GM19328 (cell line): ENCODE measurements at regions not wholly inside any gene's neighbourhood (a gene's known extent, or its start where the extent isn't known, plus 50 kb on each side); places are given as distances from the start of the nearest gene placed in this dataset.
"Not testable (repeated sequence)": the region's sequence is repeated elsewhere in the genome, so short reads cannot be mapped to it uniquely, and the experiment has no call there.

Experiments used
- ATAC-seq: cut with Tn5 transposase; IDR thresholded peaks from one replicate; pipeline ENCODE4 v1.9.1; 2021; ENCODE audit warnings: mild to moderate bottlenecking, moderate library complexity; ENCODE audit not compliant: unreplicated experiment

DNA sequence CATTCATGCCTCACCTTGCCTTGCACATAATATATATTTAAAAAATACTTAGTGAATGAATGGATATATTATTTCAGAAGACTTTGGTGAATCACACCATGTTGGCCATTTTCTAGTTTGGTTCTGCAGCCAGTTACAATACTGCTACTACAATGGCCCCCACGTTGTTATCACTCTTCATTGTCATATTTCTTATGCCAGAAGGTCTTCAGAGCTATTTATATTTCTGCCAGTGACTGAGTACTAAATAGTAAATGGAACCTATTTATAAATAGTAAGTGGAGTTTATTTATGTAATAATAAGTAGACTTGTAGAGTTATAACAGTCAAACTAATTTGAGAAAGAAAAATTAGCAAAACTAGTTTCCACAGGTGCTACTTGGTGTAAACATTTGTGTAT, 516.6 kb upstream of the SYT4 start:
- no peak for ATAC-seq

- no peak for ATAC-seq
Observed at GRCh38 chr18:43794363-43794762, 517.1 kb upstream of the SYT4 start.

DNA sequence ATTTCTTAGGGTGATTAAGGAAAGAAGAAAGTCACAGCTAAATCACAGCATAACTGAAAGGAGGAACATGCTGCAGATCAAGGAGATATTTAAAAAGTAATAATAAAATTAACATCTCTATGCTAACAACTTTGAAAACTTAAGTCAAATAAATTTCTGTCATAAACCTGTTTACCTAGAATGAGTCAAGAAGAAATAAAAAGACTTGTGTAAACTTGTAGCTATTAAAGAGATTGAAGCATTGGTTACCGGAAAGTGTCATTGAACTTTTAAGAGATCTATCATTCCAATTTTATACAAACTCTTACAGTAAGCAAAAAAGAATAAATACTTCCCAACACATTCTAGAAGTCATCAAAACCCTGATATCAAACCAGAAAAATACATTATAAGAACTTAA, 520.1 kb upstream of the SYT4 start:
- ATAC-seq, result no peak

DNA sequence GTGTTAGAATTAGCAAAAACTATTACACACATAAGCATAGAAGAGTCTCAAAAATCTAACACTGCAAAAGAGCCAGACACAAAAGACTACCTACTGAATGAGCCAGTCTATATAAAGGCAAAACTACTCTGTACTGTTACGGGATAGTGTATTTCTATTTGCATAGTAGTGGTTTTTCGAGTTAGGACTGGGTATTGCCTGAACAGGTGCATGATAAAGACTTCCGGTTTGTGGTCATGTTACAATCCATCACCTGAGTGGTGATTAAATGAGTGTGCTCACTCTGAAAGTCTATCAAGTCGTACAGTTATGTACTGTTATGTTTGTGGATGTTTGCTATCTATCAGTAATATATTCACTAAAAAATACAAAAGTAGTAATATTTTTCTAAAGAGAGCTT, 523.3 kb upstream of the SYT4 start:
- no peak for ATAC-seq

- ATAC-seq, result no peak
Observed at GRCh38 chr18:43805646-43806194, 528.4 kb upstream of the SYT4 start.

GRCh38 chr18:43812627-43813026, 535.3 kb upstream of the SYT4 start:
- no peak for ATAC-seq

GRCh38 chr18:43819397-43819796, 542.1 kb upstream of the SYT4 start:
- ATAC-seq, result no peak

DNA sequence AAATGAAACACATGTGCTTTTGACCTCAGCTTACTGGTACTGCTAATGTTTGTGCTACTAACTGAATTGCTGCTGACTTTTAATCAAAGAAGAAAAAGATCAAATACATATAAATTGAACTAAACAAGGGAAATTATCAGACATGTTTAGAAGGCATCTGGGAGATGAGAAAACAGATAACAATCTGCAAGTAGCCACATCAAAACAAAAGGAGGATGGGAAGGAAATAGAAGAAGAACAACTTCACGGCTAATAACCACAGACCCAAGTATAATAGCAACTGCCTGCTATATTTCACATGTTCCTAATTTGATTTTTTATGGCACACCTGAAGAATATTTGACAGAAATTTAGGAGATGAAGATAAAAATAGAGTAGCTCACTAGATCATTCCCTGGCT, 542.6 kb upstream of the SYT4 start:
- no peak for ATAC-seq

GRCh38 chr18:43825768-43826167, 548.5 kb upstream of the SYT4 start:
- no peak for ATAC-seq

DNA sequence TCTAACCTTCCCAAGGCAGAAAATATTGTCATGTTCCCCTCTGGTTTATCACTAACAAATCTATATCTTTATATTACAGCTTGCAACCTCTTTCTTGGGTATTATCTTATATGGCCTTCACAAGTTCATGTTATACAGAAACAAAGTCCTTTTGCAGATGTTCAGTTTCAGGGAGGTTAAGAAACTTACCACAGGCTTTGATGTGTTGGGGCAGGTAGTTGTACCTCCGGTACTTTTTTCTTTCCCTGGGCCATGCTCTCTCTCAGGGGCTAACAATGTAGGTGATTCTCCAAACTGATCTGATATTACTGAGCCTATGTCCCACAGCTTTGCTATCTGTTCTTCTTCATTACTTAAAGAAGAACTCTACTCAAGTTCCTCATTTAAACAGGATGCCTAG, 548.9 kb upstream of the SYT4 start:
- no peak for ATAC-seq

GRCh38 chr18:43827311-43827710, 550.0 kb upstream of the SYT4 start:
- ATAC-seq, result no peak

DNA sequence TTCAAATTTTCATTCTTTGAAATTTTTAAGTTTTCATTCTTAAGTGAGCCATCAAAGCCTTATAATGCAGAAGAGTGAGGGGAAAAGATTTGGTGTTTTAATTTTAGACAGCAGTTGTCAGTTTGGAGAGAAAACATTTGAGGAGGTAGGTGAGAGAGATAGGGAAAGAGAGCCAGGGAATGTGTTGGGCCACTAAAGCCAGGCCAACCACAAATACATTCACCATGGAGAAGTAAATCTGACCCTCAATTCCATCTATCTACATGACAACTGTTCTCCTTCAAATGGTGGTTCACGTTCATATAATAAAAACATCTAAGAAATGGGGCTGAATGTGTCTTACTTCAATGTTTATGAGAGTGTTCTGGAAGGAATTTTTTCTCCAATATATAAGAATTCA, 553.0 kb upstream of the SYT4 start:
- no peak for ATAC-seq

DNA sequence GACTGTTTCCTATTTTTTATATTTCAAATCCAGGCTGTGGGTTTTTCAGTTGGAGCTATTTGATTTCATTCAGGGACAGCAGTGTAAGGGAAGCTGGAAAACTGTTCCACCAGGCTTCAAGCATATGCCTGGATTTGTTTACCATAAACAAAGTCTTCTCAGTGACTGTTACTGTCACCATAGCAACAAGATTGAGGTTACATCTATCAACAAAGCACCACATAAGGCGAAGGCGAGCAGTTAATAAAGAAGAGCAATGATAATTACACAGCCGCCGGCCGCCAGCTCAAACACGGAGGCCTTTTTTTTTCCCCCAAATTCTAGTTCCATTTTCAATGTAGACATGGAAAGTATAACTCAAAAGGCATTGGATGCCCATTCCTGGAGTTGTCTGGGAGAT, 553.7 kb upstream of the SYT4 start:
- no peak for ATAC-seq

- ATAC-seq, result no peak
Observed at GRCh38 chr18:43846299-43846698, 569.0 kb upstream of the SYT4 start.

DNA sequence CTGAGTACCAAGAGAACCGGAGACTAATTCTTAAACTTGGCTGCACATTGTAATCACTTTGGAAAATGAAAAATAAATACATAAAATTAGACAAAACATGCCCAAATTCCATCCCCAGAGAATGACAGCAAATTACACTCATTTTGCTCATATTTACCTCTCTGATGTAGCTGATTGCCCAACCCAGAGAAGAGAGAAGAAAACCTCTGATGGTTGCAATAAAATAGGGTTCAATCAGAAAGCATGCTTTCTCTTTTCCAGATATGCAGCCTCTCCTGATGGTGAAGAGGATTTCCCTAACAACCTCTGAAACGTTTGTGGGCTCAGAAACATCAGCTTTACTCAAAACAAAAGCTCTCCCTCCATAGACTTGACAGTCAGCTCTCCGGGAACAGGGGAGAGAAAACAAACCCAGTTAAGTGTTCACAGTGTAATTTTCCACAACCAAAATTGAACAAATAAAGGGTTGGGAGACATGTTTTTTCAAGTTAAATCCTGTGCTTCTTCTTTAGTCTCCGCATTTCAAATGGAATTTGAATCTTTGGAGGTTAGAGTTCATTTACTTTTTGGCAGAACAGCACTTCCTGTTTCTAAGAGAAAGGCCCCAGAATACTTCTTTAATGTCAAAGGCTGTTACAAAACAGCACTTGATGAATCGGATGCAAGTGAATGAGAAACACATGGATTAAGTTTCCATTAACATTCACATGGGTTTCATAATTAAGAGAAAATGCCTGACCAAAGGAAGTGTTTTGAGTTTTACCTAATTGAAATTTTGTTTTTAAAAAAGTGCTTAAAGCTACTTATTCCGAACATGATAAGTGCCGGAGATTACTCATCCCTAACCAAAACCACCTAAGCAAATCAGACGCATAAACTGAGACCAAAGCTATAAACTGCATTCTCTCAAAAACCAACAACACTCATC, 570.1 kb upstream of the SYT4 start:
- ATAC-seq, result no peak

- not testable (repeated sequence) for ATAC-seq
Observed at GRCh38 chr18:43849831-43850230, 572.5 kb upstream of the SYT4 start.

GRCh38 chr18:43855376-43855775, 578.1 kb upstream of the SYT4 start:
- ATAC-seq, result no peak

DNA sequence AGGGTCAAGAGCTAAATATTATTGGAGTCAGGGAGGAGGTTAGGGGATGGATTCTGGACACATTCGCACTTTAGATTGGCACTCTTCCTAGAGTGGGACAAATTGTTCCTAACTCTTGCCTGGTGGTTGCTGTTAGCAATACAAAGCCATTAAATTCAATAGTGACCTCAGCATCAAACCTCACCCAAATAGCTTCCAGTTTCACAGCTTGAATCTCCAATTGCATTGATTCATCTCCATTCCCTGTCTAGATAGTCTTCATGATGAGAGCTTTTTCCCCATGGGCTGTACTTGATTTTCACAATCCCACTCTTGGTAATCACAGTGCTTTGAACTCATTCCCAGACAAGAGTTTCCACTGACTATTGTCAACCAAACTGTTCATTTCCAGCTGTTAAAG, 585.9 kb upstream of the SYT4 start:
- no peak for ATAC-seq

GRCh38 chr18:43866696-43867095, 589.4 kb upstream of the SYT4 start:
- no peak for ATAC-seq

DNA sequence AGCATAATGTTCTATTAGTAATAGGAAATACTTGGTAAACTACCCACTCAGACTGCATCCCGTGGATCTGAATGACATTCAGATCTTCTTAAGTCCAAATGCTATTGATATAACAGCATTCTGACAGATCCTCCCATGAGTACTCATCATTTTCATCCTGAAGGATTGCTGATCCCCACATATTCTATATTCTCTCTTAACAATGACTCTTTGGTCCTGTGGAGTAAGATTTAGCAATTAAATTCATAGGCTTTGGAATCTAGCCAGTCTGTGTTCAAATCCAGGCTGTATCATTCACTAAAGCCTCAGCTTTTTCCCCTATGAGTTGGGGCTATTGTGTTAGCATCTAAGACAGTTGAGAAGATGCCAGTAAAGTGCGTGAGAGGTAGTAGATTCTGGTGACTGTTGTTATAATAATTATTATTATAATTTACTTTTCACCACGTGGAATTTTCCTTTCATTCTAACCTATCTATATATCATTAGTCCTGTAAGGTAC, 591.3 kb upstream of the SYT4 start:
- ATAC-seq, result no peak

DNA sequence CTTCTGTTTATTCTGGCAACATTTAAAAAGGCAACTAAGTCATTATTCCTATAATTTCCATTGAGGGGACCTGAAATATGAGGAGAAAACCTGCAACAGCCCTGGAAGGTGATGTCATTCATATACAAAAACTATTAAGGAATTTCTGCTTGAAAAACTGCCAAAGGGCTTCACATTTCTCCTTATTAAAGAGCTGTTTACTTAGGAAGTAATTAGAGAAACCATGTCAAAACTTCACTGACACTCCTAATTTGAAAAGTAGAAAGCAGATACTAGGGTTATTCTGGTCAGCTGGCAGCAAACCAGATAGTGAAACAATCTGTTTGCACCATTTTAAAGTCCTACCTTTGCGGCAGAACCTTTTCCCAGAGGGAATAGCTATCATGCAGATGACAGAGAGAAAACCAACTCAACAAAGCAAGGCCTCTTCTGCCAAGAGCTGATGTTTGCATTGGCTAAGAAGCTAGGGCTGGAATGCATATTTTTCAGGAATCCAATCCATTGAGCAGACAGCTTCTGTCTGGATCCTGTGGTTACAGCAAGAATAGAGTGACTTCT, 592.2 kb upstream of the SYT4 start:
- ATAC-seq, result no peak

DNA sequence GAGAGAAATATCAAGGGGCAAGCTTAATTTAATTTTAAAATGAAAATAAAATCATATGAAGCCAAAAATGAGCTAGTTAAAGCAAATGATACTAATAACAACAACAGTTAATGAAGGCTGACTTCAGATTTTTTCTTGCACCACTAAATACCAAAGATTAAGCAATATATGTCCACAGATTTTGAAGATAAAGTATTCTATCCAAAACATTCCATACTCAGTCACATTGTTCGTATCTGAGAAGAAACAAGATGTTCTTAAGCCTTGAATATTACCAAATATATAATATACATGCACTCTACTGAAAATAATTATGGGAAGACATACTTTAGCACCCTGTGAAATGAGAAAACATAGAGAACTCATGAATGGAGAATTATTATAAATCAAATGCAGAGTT, 593.3 kb upstream of the SYT4 start:
- no peak for ATAC-seq
